Hepatocyte (in vitro differentiated cells): ENCODE measurements at regions not wholly inside any gene's neighbourhood (a gene's known extent, or its start where the extent isn't known, plus 50 kb on each side); places are given as distances from the start of the nearest gene placed in this dataset.

ENCODE experiments used
- DNase-seq: peaks from one replicate; pipeline ENCODE4 v3.0.0-alpha.2; 2016; ENCODE audit warnings: low spot score
- H2AFZ ChIP-seq: fragments of 200-600 bp; sonication (generic); 2 replicates; pipeline ENCODE4 v1.6.0; 2016; ENCODE audit warnings: antibody characterized with exemption, mild to moderate bottlenecking
- H3K27ac ChIP-seq: fragments of 200-600 bp; sonication (generic); 2 replicates; pipeline ENCODE4 v1.5.1; 2016; ENCODE audit warnings: mild to moderate bottlenecking
- H3K27me3 ChIP-seq: fragments of 200-600 bp; sonication (generic); 2 replicates; pipeline ENCODE4 v1.6.1; 2016
- H3K36me3 ChIP-seq: fragments of 200-600 bp; sonication (generic); replicated peaks from 2 replicates; pipeline ENCODE4 v1.5.1; 2016; ENCODE audit warnings: low read depth; ENCODE audit not compliant: insufficient read depth
- H3K4me1 ChIP-seq: fragments of 200-600 bp; sonication (generic); 2 replicates; pipeline ENCODE4 v1.5.1; 2016; ENCODE audit warnings: mild to moderate bottlenecking, moderate library complexity; ENCODE audit not compliant: insufficient read depth
- H3K4me2 ChIP-seq: fragments of 200-600 bp; sonication (generic); 2 replicates; pipeline ENCODE4 v1.6.0; 2016
- H3K4me3 ChIP-seq: fragments of 200-600 bp; sonication (generic); 2 replicates; pipeline ENCODE4 v1.5.1; 2016; ENCODE audit warnings: mild to moderate bottlenecking
- H3K79me2 ChIP-seq: fragments of 200-600 bp; sonication (generic); 2 replicates; pipeline ENCODE4 v1.6.0; 2017; ENCODE audit warnings: mild to moderate bottlenecking
- H3K9me2 ChIP-seq: fragments of 200-600 bp; sonication (generic); replicated peaks from 2 replicates; pipeline ENCODE4 v1.6.0; 2017; ENCODE audit warnings: mild to moderate bottlenecking; ENCODE audit not compliant: insufficient read depth
- H3K9me3 ChIP-seq: fragments of 200-600 bp; sonication (generic); 2 replicates; pipeline ENCODE4 v1.5.1; 2016; ENCODE audit warnings: low read depth, mild to moderate bottlenecking
- H4K20me1 ChIP-seq: fragments of 200-600 bp; sonication (generic); 2 replicates; pipeline ENCODE4 v1.6.0; 2016; ENCODE audit warnings: mild to moderate bottlenecking; ENCODE audit not compliant: insufficient read depth, poor library complexity, severe bottlenecking
- EZH2 ChIP-seq: fragments of 200-600 bp; sonication (generic); IDR thresholded peaks from 2 replicates; pipeline ENCODE4 v1.6.1; 2016; ENCODE audit warnings: antibody characterized with exemption, mild to moderate bottlenecking, borderline replicate concordance
- EZH2phosphoT487 ChIP-seq: fragments of 200-600 bp; sonication (generic); IDR thresholded peaks from one replicate; pipeline ENCODE4 v1.6.1; 2018; ENCODE audit warnings: antibody characterized with exemption, mild to moderate bottlenecking, low read depth, moderate library complexity; ENCODE audit not compliant: unreplicated experiment, severe bottlenecking
- WGBS: methylation state at CpG from one replicate; pipeline ENCODE4 v1.1.6; 2016; ENCODE audit warnings: low lambda C conversion rate; ENCODE audit errors: missing lambda C conversion rate; 5-methylcytosine and 5-hydroxymethylcytosine counted together
- TF ChIP-seq, protein P1 (sequence below): fragments of 200-600 bp; sonication (generic); IDR thresholded peaks from 2 replicates; pipeline ENCODE4 v1.5.1; 2016; ENCODE audit warnings: antibody characterized with exemption, mild to moderate bottlenecking; ENCODE audit not compliant: poor library complexity

DNA sequence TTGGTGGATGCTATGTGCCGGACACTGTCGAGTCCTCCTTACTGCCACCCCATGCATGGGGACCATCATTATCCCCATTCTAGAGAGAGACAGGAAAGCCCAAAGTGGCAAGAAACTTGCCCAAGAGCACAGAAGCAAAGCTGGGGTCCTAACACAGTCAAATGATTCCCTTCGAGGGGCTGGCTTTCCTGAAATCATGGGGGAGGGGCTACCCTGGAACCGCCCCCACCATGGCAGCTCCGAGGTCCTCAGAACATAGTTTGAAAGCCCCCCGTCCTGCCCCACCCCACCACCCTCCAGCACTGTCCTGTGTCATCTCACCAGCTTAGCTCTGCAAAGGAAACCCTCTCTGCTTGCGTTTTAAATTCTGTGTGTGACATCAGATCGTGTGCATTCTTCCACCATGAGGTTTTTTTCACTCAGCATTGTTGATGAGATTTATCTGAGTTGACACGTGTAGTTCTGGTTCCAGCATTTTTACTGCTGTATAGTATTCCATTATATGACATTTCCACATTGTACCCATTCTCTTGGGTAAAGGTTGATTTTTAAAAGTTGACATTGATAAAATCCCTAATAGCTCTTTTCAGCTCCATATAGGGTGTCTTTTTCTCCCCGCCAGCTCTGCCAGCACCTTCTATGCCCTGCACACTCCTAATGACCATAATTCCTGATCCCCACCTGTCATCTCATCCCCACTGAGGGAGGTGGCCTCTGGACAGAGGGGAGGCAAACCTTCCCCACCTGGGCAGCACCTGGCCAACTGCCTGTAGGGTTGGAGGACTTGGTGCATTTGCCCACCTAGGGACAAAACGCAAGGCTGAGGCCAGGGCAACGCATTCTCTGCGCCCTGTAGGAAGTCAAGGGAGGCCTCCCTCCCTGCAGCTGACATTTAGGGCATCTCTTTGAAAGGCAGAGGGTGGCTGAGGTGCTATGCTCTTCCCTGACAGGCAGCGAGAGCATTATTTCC, 100.2 kb upstream of the GPR26 start:
- TF ChIP-seq, protein P1, sequence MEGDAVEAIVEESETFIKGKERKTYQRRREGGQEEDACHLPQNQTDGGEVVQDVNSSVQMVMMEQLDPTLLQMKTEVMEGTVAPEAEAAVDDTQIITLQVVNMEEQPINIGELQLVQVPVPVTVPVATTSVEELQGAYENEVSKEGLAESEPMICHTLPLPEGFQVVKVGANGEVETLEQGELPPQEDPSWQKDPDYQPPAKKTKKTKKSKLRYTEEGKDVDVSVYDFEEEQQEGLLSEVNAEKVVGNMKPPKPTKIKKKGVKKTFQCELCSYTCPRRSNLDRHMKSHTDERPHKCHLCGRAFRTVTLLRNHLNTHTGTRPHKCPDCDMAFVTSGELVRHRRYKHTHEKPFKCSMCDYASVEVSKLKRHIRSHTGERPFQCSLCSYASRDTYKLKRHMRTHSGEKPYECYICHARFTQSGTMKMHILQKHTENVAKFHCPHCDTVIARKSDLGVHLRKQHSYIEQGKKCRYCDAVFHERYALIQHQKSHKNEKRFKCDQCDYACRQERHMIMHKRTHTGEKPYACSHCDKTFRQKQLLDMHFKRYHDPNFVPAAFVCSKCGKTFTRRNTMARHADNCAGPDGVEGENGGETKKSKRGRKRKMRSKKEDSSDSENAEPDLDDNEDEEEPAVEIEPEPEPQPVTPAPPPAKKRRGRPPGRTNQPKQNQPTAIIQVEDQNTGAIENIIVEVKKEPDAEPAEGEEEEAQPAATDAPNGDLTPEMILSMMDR: no peak
- no peak for TF ChIP-seq EZH2phosphoT487
- no peak for TF ChIP-seq EZH2
- no peak overlapping the region for H3K27ac ChIP-seq
- no peaks in the 10 kb centered on the region for H3K4me1 ChIP-seq
- DNase-seq: no peak
- no peak overlapping the region for H2AFZ ChIP-seq
- no peaks in the 10 kb centered on the region for H4K20me1 ChIP-seq
- no peak overlapping the region for H3K4me2 ChIP-seq
- no peaks in the 10 kb centered on the region for H3K9me3 ChIP-seq
- no peaks in the 10 kb centered on the region for H3K9me2 ChIP-seq
- no peaks in the 10 kb centered on the region for H3K79me2 ChIP-seq
- H3K4me3 ChIP-seq: no peak overlapping the region
- 89% methylated on average over 14 of the region's 14 CpGs for WGBS
- no peaks in the 10 kb centered on the region for H3K36me3 ChIP-seq
- H3K27me3 ChIP-seq: peaks cover 9% of the 10 kb centered on the region

DNA sequence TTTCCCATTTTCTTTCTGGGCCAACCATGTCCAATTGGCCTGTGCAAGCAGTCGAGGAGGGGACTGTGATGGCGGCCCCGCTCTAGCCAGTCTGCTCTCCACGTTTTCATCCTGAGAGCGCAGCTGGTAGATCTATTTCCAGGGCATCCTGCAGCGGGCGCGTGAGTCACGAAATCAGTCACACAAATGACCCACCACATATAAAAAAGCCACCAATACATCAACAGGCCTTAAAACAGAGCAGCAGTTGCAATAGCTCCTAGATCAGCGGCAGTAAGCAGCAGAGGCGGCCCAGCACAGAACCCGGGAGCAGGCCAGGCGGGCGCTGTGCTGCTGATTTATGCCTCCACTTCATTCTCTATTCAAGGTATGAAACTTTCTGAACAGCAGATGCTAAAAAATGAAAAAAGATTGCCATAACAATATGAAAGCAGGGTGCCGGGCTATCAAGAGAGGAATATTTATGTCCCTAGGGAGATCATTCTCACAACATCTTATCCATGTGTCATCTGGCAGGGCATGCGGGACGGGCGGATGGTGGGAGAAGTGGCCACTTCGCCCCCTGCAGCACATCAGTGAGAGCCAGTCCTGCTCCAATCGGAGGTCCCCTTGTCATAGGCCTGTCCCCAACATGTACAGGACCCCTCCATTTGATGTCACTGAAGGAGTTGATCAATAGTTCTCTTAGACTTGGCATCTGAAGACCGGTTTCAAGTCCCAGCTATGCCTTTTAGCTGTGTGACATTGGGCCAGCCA, 98.0 kb upstream of the GPR26 start:
- Histone ChIP-seq H3K27me3 (peaks cover 11% of the 10 kb centered on the region), H2AFZ (no peak overlapping the region), H3K27ac (no peak overlapping the region), H3K4me3 (no peak overlapping the region), H3K9me3 (no peaks in the 10 kb centered on the region), H3K4me2 (no peak overlapping the region), H3K36me3 (no peaks in the 10 kb centered on the region), H3K9me2 (no peaks in the 10 kb centered on the region), H3K4me1 (no peaks in the 10 kb centered on the region), H4K20me1 (no peaks in the 10 kb centered on the region), H3K79me2 (no peaks in the 10 kb centered on the region)
- WGBS: 90% methylated on average over 21 of the region's 21 CpGs
- no peak for DNase-seq
- TF ChIP-seq, protein P1: no peak
- TF ChIP-seq EZH2 (no peak), EZH2phosphoT487 (no peak)

DNA sequence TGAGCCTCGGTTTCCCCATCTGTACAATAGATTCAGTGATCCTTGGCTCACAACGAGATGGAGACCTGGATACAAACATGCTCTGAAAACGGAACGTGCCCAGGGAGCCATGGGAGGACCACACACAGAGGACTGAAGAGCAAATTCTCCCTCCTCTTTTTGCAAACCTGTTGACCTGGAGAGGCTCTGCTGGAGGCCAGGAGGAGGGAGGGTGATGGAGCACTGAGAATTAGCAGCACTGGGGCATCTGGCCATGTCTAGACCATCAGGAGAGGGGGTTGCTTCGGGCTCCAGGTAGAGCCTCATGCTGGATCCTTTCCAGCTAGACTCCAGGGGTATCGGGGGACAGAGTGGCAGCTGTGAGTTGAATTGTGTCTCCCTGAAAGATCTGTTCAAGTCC, 97.4 kb upstream of the GPR26 start:
- DNase-seq: no peak
- no peak overlapping the region for H3K4me3 ChIP-seq
- H3K9me2 ChIP-seq: no peaks in the 10 kb centered on the region
- no peaks in the 10 kb centered on the region for H3K9me3 ChIP-seq
- H2AFZ ChIP-seq: no peak overlapping the region
- 86% methylated on average over 6 of the region's 6 CpGs for WGBS
- TF ChIP-seq EZH2phosphoT487 (no peak), EZH2 (no peak)
- TF ChIP-seq, protein P1: no peak
- H3K27me3 ChIP-seq: peaks cover 17% of the 10 kb centered on the region
- no peak overlapping the region for H3K4me2 ChIP-seq
- H3K27ac ChIP-seq: no peak overlapping the region
- no peaks in the 10 kb centered on the region for H3K36me3 ChIP-seq
- no peaks in the 10 kb centered on the region for H3K4me1 ChIP-seq
- no peaks in the 10 kb centered on the region for H3K79me2 ChIP-seq
- no peaks in the 10 kb centered on the region for H4K20me1 ChIP-seq
